Islet precursor cell (in vitro differentiated cells): ENCODE measurements at regions not wholly inside any gene's neighbourhood (a gene's known extent, or its start where the extent isn't known, plus 50 kb on each side); places are given as distances from the start of the nearest gene placed in this dataset.
"Not testable (repeated sequence)": the region's sequence is repeated elsewhere in the genome, so short reads cannot be mapped to it uniquely, and the experiment has no call there.

Experiments
- DNase-seq: peaks from one replicate; pipeline ENCODE4 v3.0.0-alpha.2; 2018

DNA sequence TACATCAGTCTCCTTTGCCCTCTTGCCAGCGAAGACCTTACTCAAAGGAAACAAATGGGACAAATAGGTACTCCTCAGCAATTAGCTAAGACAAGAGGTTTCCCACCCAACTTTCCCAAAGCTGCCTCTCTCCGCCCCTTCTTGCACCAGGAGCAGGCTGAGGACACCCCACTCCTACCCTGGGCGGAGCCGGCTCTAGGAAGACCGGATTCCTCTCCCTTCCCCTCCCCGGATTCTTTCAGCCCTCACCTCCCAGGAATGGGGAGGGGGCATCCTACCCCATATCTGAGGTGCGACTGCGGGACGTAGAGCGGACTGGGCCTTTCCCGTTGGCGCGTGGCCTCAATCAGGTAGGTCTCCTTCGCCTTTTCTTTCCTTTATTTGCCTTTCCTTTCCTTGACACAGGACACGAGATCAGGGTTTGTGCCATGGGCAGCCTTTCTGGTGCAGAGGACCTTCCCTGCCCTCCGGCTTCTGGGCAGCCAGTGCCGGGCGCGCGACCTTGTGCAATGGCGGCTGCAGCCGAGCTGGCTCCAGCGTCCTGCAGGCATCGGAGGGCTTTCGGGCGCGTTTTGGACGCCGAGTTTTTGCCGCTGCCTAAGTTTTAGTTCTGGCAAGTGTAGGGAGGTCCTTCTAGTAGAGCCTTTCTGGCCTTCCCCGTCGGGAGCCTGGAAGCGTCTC lies 279.9 kb downstream of the PLS3 start:
- not testable (repeated sequence) for DNase-seq

DNA sequence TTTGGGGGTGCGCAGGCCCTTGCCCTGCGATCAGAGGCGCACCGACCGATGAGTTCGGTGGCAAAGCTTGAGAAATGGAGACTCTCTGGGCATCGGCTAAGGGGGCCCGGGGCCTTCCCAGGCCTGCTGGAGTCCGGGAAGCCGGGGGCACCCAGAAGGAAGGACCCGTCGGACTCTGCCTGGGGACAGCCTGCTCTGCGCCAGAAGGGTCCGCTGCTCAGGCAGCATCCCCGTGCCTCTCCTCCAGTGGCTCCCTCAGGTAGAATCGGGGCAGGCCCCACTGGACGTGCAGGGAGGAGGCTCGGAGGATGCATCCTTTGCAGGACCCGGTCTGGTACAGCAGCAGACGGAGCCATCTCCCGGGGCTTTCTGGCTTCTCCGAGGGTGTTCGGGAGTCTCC lies 290.0 kb downstream of the PLS3 start:
- DNase-seq = not testable (repeated sequence)

DNA sequence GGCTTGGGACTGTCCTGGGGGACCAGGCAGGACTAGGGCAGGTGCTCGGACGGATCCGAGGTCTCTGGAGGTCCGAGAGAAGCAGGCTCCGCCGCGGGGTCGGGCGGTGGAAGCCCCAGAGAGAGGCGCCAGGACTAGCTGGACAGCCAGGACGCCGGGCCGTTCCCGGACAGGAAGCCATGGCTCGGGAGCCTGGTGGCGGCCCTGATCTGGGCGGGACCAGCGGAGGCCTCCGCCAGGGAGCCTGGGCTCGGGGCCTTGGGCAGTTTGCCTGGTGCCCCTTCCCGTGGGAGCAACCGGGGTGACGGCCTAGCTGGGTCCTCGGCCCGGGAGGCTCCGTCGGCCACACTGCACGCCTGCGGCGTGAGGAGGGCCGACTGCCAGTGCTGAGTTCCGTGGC lies 292.3 kb downstream of the PLS3 start:
- not testable (repeated sequence) for DNase-seq

DNA sequence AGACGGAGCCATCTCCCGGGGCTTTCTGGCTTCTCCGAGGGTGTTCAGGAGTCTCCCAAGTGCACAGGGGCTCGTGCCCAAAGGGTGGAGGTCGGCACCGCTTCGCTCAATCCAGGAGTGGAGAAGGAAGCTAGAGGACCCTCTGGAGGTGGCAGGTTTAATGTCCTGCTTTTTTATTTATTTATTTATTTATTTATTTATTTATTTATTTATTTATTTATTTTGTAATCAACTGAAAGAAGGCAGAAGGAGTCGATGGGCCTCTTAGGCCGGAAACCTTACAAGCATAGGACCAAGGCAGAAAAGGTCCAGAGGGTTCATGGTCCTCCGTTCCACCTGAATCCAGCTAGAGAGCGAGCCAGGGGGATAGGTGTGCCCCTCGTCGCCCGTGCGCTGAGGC lies 289.4 kb upstream of the AGTR2 start:
- not testable (repeated sequence) for DNase-seq

DNA sequence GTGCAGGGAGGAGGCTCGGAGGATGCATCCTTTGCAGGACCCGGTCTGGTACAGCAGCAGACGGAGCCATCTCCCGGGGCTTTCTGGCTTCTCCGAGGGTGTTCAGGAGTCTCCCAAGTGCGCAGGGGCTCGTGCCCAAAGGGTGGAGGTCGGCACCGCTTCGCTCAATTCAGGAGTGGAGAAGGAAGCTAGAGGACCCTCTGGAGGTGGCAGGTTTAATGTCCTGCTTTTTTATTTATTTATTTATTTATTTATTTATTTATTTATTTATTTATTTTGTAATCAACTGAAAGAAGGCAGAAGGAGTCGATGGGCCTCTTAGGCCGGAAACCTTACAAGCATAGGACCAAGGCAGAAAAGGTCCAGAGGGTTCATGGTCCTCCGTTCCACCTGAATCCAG lies 286.4 kb upstream of the AGTR2 start:
- DNase-seq = not testable (repeated sequence)

DNA sequence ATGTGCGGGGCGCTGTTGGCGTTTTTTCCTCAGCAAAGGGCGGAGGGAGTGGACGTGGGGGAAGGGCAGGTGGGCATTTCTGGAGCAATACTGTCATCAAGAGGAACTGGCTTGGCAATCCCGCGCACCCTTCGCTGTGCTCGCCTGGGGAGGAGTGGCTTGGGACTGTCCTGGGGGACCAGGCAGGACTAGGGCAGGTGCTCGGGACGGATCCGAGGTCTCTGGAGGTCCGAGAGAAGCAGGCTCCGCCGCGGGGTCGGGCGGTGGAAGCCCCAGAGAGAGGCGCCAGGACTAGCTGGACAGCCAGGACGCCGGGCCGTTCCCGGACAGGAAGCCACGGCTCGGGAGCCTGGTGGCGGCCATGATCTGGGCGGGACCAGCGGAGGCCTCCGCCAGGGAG lies 282.5 kb upstream of the AGTR2 start:
- DNase-seq = not testable (repeated sequence)

DNA sequence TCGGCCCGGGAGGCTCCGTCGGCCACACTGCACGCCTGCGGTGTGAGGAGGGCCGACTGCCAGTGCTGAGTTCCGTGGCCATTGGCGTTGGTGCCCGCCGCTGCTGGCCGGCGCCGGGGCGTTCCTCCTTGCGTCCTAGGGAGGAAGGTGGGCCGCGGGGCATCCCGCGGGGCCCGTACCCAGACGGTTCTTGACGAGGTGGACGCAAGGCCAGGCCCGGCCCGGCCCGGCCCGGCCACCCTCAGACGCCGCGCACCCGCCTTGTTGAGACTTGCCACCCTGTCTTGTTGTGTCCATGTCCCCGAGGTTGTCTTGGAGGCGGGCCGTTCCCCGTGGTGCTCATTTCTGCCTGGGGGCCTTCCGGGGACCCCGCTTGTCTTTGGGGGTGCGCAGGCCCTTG lies 282.0 kb upstream of the AGTR2 start:
- DNase-seq = not testable (repeated sequence)

DNA sequence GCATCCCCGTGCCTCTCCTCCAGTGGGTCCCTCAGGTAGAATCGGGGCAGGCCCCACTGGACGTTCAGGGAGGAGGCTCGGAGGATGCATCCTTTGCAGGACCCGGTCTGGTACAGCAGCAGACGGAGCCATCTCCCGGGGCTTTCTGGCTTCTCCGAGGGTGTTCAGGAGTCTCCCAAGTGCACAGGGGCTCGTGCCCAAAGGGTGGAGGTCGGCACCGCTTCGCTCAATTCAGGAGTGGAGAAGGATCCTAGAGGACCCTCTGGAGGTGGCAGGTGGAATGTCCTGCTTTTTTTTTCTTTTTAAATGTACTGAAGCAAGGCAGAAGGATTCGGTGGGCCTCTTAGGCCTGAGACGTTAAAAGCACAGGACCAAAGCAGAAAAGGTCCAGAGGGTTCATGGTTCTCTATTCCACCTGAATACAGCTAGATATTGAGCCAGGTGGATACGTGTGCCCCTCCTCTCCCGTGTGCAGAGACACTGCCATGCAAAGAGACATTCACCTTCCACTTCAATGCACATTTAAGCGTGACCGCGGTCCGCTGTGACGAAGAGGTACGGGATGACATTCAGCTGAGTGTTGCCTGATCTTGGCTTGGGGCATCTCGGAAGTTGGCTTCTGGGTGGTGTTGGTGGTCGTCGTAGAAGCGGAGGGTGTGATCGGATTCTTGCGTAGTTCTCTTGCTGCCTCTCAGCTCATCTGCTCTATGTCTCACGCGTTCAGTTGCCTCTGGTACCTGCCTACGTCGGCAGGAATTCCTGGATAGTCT lies 281.2 kb upstream of the AGTR2 start:
- DNase-seq = no peak

DNA sequence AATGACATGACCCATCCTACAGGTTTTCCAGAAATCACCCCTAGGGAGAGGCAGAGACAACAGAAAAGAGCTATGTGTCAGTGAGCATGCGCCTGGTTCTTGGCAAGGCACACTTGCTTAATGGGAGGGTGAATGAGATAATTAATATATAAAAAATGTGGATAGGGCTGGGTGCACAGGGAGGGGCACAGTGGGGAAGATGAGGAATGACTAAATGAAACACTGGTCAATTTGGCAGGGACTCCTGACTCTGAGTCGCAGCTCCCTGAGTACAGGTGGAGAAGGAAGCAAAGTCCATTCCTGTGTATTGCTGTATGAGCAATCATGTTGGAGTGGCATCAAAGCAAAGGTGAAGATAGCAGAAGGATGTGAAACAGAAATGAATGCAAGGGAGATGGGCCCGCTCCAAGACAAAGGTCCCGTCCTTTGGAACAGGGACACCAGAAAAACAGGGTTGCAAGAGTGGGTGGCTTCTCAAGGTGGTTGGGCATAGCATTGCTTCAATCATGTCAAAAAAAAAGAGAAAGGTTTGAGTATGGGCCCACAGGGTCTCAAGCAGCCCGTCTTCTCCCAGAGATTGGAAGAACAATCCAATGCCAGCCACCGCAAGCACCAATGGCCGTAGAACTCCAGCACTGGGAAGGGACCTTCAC lies 278.4 kb upstream of the AGTR2 start:
- no peak for DNase-seq

DNA sequence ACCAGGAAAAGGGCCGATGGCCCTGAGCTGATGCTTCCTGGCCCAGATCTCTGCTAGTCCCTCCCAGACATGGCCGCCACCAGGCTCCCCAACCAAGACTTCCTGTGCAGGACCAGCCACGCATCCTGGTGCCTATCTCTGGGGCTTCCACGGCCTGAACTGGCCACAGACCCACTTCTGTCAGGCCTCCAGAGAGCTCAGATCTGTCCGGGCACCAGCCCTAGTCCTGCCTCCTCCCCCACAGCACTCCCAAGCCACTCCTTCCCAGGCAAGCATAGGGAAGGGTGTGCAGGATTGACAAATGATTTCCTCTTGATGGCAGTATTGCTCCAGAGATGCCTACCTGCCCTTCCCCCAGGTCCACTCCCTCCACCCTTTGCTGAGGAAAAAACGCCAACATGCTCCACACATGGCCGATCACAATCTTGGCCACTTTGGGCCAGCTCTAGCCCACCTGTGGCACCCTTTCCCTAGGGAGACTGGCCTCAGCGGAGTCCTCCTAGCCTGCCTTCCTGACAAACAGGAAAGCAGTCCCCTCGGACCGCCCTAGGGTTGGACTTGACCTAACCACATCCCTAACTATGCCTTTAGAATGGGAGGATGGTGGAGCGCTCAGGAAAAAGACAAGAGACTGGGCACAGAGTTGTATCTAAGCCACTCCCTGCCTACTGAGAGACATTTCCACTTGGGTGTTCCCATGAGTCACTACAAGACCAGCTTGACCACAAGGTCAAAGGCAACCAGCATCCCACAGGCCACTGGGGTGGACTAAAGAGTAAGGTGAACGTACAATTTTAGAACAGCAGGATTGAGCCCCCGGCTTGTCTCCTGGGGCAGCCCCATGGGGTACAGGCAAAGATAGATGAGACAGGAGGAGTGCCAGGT lies 277.5 kb upstream of the AGTR2 start:
- peak; percentile 67 for DNase-seq

DNA sequence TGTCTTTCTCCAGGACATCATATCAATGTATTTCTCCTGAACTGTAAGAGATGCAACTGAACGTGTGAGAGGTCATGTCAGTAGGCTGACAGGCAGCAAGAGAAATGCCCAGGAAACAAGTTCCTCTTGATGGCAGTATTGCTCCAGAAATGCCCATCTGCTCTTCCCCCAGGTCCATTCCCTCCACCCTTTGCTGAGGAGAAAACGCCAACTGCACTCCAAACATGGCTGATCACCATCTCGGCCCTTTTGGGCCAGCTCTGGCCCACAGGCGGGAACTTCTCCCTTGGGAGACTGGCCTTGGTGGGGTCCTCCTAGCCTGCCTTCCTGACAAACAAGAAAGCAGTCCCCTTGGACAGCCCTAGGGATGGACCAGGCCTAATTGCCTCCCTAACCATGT lies 276.5 kb upstream of the AGTR2 start:
- no peak for DNase-seq

DNA sequence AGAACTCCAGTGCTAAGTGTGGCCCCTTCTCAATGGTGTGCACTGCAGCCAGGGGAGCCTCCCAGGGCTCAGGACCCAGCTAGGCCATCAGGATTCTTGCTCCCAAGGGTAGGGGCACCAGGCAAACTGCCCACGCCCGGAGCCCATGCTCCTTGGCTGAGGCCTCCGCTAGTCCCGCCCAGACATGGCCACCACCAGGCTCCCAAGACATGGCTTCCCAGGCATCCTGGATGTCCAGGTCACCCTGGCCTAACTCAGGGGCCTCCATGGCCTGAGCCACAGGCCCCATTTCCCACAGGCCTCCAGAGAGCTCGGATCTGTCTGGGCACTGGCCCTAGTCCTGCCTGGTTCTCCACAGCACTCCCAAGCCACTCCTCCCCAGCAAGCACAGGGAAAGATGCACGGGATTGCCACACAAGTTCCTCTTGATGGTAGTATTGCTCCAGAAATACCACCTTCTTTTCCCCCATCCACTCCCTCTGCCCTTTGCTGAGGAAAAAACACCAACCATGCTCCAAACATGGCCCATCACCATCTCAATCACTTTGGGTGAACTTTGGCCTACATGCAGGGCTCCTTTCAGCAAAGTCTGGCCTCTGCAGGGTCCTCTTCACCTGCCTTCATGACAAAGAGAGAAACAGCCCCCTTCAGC lies 274.7 kb upstream of the AGTR2 start:
- DNase-seq = no peak

DNA sequence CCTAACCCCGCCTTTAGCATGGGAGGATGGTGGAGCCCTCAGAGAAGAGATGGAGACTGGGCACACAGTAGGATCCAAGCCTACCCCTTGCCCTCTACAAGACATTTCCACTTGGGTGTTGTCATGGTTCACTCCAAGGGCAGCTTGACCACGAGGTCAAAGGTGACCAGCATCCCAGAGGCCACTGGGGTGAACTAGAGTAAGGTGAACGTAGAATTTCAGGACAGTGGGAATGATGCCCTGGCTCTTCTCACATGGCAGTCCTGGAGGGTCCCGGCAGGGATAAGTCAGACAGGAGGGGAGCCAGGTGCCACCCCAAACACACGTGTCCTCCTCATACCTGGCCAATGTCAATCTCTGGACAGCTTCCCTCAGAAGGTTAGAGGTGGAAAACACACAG lies 274.2 kb upstream of the AGTR2 start:
- no peak for DNase-seq

DNA sequence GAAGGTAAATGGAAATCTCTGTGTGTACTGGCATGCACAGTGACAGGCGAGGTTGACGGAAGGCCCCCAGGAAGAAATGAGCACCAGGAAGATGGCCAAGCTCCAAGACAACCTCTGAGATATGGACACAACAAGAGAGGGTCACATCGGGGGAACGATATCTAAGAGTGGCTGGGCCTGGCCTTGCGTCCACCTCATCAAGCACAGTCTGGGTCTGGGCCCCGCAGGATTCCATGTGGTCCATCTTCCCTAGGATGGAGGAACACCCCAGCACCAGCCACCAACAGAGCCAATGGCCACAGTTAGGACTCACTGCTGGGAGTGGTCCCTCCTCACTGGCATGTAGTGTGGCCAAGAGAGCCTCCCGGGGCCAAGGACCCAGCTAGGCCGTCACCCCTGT lies 272.6 kb upstream of the AGTR2 start:
- no peak for DNase-seq

DNA sequence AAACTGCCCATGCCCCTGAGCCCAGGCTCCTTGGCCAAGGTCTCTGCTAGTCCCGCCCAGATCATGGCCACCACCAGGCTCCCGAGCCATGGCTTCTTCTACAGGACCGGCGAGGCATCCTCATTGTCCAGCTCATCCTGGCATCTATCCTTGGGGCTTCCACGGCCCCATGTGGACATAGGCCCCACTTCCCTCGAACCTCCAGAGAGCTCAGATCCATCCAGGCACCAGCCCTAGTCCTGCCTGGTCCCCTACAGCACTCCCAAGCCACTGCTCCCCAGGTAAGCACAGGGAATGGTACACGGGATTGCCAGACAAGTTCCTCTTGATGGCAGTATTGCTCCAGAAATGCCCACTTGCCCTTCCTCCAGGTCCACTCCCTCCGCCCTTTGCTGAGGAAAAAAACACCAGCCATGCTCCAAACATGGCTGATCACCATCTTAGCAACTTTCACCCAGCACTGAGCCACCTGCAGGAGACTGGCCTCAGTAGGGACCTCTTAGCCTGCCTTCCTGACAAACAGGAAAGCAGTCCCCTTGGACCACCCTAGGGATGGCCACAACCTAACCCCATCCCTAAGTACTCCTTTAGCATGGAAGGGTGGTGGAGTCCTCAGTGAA lies 272.1 kb upstream of the AGTR2 start:
- no peak for DNase-seq

DNA sequence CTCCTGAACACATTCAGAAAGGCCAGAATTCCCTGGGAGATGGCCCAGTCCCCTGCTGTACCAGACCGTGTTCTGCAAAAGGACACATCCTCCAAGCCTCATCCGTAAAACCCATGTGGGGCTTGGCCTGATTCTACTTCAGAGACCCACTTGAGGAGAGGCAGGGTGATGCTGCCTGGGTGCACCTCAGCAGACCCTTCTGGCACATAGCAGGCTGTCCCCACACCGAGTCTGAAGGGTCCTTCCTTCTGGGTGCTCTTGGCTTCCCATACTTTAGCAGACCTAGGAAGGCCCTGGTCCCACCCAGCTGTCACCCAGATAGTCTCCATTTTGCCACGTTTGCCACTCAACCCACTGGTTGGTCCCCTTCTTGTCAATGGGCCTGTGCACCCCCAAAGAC lies 270.1 kb upstream of the AGTR2 start:
- DNase-seq = no peak

DNA sequence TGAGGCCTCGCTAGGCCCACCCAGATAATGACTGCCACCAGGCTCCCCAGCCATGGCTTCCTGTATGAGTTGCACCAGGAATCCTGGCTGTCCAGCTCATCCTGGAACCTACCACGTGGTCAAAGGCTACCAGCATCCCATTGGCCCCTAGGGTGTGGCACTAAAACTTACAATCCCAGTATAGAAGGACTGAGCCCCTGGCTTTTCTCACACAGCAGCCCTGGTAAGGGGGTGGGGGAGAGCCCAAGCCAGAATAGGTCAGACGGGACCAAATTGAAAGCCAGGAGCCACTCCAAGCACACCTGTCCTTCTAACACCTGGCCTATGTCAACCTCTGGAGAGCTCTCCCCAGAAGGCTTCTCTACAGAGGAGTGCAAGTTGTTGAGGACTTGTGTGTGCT lies 269.3 kb upstream of the AGTR2 start:
- DNase-seq = no peak

DNA sequence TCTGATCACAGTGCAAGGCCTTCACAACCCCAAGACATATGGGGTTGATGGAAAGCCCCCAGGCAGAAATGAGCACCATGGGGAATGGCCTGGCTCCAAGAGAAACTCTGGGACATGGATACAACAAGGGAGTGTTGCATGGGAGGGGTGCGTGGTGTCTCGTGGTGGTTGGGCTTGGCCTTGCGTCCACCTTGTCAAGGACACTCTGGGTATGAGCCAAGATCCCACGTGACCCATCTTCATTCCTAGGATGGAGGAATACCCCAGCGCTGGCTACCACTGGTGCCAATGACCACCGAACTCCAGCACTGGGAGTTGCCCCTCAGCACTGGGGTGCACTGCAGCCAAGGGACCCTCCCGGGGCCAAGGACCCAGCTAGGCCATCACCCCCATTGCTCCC lies 267.5 kb upstream of the AGTR2 start:
- no peak for DNase-seq

DNA sequence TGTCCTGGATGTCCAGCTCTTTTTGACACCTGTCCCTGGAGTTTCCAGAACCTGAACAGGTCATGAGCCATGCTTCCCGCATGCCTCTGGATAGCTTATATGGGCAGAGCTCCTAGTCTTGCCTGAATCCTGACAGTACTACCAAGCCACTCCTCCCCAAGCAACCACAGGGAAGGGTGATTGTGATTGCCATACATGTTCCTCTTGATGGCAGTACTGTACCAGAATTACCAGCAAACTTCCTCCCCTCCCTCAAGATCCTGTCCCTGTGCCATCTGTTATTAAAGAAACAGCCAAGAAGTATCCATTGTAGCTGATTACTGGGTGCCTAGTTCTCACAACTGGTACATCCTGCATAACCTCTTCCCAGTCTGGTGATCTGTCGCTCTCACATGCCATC lies 264.3 kb upstream of the AGTR2 start:
- no peak for DNase-seq

DNA sequence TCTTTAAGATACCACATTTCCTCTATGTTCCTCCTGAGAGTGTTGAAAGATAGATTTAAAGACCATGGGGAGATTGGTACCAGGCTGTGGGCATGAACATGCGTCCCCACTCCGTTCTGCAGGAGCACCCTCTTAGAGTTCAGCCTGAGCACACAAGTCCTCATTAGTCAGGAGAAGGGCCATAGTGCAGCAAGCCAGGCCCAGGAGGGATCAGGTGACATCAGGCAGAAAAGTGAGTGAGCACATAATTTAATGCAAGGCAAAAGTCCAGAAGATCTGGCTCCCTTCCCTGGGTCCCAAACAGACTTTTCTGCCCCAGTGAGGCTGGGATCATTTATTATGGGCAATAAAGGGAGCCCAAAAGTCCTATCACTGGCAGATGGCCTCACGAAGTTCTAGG lies 263.7 kb upstream of the AGTR2 start:
- DNase-seq = no peak

DNA sequence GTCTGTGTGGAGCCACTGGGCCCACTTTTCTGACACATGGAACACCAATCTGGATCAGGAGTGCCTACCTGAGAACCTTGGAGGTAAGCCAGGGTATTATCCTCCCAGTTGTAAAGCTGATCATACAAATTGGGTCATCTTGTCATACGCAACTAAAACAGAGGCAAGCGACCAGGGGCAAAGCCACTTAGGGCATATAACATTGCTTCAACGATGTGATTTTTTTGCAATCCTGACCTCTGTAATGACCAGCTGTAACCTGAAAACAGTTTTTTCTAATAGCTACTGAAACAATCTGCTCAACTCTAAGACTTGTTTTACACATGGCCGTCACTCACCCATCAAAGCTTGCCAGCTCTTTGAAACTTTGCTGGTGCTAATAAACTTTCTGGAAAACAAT lies 261.5 kb upstream of the AGTR2 start:
- no peak for DNase-seq

DNA sequence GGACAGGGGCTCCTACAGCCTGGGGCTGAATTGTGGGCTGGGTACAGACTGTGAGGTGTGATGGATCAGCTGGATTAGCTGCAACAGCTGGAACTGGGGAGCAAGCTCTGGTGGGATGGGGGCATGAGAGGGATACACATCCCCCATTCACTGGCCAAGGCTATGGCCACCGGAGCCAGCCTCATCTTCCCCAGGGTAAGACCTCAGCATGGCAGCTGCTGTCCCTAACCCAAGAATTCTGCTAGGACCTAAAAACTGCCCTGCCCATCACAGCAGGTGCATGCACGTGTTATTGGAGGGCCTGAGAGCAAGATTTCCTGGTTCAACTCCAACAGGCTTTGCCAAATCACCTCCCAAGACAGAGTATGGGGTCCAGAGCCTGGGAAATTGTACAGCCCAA lies 258.6 kb upstream of the AGTR2 start:
- no peak for DNase-seq
